ENCODE measurements at regions not wholly inside any gene's neighbourhood (a gene's known extent, or its start where the extent isn't known, plus 50 kb on each side); places are given as distances from the start of the nearest gene placed in this dataset.

DNA sequence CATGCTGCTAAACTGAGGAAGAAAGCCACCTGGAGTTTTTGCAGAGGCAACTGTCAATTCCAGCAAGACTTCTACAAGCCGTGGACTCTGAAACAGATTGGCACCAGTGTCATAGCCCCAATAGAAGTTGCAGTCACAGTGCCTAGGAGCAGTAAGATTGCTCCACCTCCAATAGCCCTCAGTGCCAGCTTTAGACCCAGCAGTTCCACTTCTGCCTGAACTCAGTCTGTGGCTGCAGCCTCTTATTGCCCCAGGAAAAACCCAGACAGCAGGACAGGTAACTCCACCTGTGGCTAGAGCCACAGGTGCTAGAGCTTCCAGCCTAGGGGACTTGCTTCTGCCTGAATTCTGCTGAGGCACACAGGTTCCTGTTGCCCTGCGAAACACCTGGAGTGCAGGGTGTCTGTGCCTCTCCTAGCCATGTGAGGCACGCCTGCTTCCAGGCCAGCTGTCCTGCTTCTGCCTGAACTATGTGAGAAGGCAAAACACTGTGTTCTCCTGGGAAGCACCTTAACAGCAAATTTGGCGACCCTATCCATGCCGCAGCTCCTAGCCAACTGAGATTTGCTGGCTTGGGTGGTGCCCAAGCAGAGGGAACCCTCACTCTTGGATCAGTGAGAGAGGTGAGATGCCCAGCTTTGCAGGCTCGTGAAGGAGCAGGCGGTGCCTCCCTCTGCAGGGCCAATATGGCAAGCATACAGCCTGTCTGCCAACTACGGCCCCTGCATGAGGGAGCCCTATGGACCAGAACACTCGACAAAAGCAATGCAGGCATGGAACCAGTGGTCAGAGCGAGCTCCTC, 607.6 kb downstream of the PCDH17 start:
- TF ChIP-seq, protein P1, sequence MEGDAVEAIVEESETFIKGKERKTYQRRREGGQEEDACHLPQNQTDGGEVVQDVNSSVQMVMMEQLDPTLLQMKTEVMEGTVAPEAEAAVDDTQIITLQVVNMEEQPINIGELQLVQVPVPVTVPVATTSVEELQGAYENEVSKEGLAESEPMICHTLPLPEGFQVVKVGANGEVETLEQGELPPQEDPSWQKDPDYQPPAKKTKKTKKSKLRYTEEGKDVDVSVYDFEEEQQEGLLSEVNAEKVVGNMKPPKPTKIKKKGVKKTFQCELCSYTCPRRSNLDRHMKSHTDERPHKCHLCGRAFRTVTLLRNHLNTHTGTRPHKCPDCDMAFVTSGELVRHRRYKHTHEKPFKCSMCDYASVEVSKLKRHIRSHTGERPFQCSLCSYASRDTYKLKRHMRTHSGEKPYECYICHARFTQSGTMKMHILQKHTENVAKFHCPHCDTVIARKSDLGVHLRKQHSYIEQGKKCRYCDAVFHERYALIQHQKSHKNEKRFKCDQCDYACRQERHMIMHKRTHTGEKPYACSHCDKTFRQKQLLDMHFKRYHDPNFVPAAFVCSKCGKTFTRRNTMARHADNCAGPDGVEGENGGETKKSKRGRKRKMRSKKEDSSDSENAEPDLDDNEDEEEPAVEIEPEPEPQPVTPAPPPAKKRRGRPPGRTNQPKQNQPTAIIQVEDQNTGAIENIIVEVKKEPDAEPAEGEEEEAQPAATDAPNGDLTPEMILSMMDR (conservative IDR thresholded peaks at IDR 0.05; ENCODE audit: low read depth, low read length), result no peak
- no peak for TF ChIP-seq EZH2 (IDR thresholded peaks at IDR 0.05; ENCODE audit: borderline replicate concordance, low read depth, low read length, poor library complexity, severe bottlenecking)

All from A673 (cell line).